ENCODE measurements at regions not wholly inside any gene's neighbourhood (a gene's known extent, or its start where the extent isn't known, plus 50 kb on each side); places are given as distances from the start of the nearest gene placed in this dataset.

DNA sequence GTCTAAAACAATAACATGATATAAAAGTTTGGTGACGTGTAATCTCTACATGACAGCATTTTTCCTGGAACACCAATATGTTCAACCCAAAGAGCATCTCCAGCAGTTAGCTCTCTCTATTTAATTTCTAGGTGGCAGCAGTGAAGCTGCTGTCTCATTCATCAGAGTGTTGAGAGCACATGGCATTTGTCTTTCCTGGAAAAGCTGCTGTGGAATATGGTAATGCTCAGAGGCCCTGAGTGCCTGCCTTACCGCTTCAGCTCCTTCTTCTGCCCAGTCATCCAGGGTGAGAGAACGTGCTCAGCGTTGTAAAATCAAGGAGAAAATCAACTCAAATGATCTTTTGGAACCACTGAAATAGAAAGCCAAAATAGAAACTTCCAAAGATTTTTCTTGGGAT, 640.7 kb downstream of the ADGRL2 start:
- TF ChIP-seq POLR2AphosphoS5 (IDR thresholded peaks at IDR 0.05; ENCODE audit: low read depth, low read length), result no peak
- no peak for TF ChIP-seq TAF1 (IDR thresholded peaks at IDR 0.05; ENCODE audit: borderline replicate concordance, insufficient read depth, low read length)
- TF ChIP-seq, protein P1, sequence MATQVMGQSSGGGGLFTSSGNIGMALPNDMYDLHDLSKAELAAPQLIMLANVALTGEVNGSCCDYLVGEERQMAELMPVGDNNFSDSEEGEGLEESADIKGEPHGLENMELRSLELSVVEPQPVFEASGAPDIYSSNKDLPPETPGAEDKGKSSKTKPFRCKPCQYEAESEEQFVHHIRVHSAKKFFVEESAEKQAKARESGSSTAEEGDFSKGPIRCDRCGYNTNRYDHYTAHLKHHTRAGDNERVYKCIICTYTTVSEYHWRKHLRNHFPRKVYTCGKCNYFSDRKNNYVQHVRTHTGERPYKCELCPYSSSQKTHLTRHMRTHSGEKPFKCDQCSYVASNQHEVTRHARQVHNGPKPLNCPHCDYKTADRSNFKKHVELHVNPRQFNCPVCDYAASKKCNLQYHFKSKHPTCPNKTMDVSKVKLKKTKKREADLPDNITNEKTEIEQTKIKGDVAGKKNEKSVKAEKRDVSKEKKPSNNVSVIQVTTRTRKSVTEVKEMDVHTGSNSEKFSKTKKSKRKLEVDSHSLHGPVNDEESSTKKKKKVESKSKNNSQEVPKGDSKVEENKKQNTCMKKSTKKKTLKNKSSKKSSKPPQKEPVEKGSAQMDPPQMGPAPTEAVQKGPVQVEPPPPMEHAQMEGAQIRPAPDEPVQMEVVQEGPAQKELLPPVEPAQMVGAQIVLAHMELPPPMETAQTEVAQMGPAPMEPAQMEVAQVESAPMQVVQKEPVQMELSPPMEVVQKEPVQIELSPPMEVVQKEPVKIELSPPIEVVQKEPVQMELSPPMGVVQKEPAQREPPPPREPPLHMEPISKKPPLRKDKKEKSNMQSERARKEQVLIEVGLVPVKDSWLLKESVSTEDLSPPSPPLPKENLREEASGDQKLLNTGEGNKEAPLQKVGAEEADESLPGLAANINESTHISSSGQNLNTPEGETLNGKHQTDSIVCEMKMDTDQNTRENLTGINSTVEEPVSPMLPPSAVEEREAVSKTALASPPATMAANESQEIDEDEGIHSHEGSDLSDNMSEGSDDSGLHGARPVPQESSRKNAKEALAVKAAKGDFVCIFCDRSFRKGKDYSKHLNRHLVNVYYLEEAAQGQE (IDR thresholded peaks at IDR 0.05; ENCODE audit: insufficient read depth in 1 of 2, low read depth in 2 of 2, low read length in 2 of 2), result no peak
- no peak for TF ChIP-seq SIN3A (IDR thresholded peaks at IDR 0.05; ENCODE audit: borderline replicate concordance, insufficient read depth, low read length)
